Neural cell (in vitro differentiated cells): ENCODE measurements at regions not wholly inside any gene's neighbourhood (a gene's known extent, or its start where the extent isn't known, plus 50 kb on each side); places are given as distances from the start of the nearest gene placed in this dataset.

Experiments used
- SMC3 ChIP-seq: fragments of 450-650 bp; conservative IDR thresholded peaks from 2 replicates; pipeline ENCODE4 v1.6.1; 2014; ENCODE audit warnings: antibody characterized with exemption, mild to moderate bottlenecking, moderate library complexity; ENCODE audit not compliant: poor library complexity
- TAF1 ChIP-seq: IDR thresholded peaks from 2 replicates; pipeline ENCODE4 v1.6.1; 2012; ENCODE audit warnings: low read depth

GRCh38 chr11:69892237-69892985, 73.2 kb upstream of the FGF3 start:
- no peak for TF ChIP-seq SMC3
- no peak for TF ChIP-seq TAF1
